ENCODE measurements at regions not wholly inside any gene's neighbourhood (a gene's known extent, or its start where the extent isn't known, plus 50 kb on each side); places are given as distances from the start of the nearest gene placed in this dataset.

DNA sequence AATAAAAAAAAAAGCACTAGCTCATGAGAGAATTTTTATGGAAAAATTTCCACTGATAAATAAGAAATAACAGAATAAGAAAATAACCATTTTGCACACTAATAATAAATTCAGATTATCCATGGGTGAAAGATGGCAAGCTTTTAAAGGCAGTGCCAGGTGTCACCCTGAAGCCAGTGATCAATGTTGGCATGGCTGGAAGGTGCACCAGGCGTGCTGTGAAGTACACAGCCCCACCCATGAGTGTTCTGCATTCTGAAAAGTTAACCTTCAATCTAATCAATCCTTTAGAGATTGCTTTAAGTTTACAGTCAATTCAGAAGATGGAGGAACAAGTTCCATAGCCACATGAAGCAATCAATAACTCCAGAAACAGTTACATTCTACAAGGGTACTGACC is 284.4 kb downstream of the C6orf118 start (continued):
- TF ChIP-seq, protein P1, sequence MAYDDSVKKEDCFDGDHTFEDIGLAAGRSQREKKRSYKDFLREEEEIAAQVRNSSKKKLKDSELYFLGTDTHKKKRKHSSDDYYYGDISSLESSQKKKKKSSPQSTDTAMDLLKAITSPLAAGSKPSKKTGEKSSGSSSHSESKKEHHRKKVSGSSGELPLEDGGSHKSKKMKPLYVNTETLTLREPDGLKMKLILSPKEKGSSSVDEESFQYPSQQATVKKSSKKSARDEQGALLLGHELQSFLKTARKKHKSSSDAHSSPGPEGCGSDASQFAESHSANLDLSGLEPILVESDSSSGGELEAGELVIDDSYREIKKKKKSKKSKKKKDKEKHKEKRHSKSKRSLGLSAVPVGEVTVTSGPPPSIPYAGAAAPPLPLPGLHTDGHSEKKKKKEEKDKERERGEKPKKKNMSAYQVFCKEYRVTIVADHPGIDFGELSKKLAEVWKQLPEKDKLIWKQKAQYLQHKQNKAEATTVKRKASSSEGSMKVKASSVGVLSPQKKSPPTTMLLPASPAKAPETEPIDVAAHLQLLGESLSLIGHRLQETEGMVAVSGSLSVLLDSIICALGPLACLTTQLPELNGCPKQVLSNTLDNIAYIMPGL (CRISPR knock-in tag; IDR thresholded peaks at IDR 0.05): no peak
- TF ChIP-seq ZNF184 (CRISPR knock-in tag; IDR thresholded peaks at IDR 0.05): no peak
- TF ChIP-seq NUFIP1 (IDR thresholded peaks at IDR 0.05; ENCODE audit: partially characterized antibody): no peak
- TF ChIP-seq HDGF (IDR thresholded peaks at IDR 0.05): no peak
- TF ChIP-seq, protein P2, sequence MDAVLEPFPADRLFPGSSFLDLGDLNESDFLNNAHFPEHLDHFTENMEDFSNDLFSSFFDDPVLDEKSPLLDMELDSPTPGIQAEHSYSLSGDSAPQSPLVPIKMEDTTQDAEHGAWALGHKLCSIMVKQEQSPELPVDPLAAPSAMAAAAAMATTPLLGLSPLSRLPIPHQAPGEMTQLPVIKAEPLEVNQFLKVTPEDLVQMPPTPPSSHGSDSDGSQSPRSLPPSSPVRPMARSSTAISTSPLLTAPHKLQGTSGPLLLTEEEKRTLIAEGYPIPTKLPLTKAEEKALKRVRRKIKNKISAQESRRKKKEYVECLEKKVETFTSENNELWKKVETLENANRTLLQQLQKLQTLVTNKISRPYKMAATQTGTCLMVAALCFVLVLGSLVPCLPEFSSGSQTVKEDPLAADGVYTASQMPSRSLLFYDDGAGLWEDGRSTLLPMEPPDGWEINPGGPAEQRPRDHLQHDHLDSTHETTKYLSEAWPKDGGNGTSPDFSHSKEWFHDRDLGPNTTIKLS (IDR thresholded peaks at IDR 0.05; ENCODE audit: borderline replicate concordance, low read depth): no peak
- no peak for TF ChIP-seq HNRNPUL1 (IDR thresholded peaks at IDR 0.05; ENCODE audit: low read length)
- TF ChIP-seq BHLHE40 (IDR thresholded peaks at IDR 0.05; ENCODE audit: low read length): no peak

- Histone ChIP-seq H3K4me1 (replicated peaks in 1 of 2; ENCODE audit: control insufficient read depth in 2 of 2, insufficient read depth in 2 of 2, low read length in 2 of 2) (no peaks in the 10 kb centered on the region), H3K9me3 (replicated peaks; ENCODE audit: control insufficient read depth, insufficient read depth, low read depth, low read length) (no peaks in the 10 kb centered on the region), H3K27ac (ENCODE audit: extremely low read depth, low read depth, low read length) (no peak overlapping the region), H3K4me3 (no peak overlapping the region), H3K9ac (ENCODE audit: insufficient read depth in 1 of 2, low read depth in 2 of 2, low read length in 2 of 2) (no peak overlapping the region), H3K9me1 (ENCODE audit: control insufficient read depth, insufficient read depth, low read length) (no peaks in the 10 kb centered on the region), H3K79me2 (ENCODE audit: control insufficient read depth, insufficient read depth, low read length) (no peaks in the 10 kb centered on the region), H3K4me2 (ENCODE audit: insufficient read depth, low read length) (no peak overlapping the region), H4K20me1 (replicated peaks; ENCODE audit: control insufficient read depth, insufficient read depth, low read length) (no peaks in the 10 kb centered on the region), H3K36me3 (ENCODE audit: control insufficient read depth, insufficient read depth, low read length) (no peaks in the 10 kb centered on the region), H2AFZ (ENCODE audit: low read depth, low read length) (no peak overlapping the region), H3K27me3 (ENCODE audit: control insufficient read depth in 2 of 2, insufficient read depth in 2 of 2, low read length in 2 of 2) (no peaks in the 10 kb centered on the region)
- WGBS (ENCODE audit: insufficient coverage, low coverage, missing lambda C conversion rate): 0% methylated on average over 2 of the region's 2 CpGs
- DNase-seq (ENCODE audit: extremely low read depth in 1 of 4, low spot score in 3 of 4) (no peak), FAIRE-seq (no peak), ATAC-seq (no peak)
- ChIA-PET POLR2A (no interaction called here), CTCF (ENCODE audit: low intra/inter-chr PET ratio) (no interaction called here)
- in situ Hi-C loops (cut with MboI) (no loop called here), intact Hi-C loops (cut with micrococcal nuclease) (no loop called here)
- no TSS peak for BruUV-seq (replicated peaks)
- TF ChIP-seq ZNF232 (CRISPR knock-in tag; IDR thresholded peaks at IDR 0.05) (no peak), BRD9 (IDR thresholded peaks at IDR 0.05; ENCODE audit: low read depth, partially characterized antibody) (no peak), HDGF (IDR thresholded peaks at IDR 0.05) (no peak), JUN (IDR thresholded peaks at IDR 0.05; ENCODE audit: borderline replicate concordance, low read depth, low read length) (no peak), JUN (CRISPR knock-in tag; IDR thresholded peaks at IDR 0.05; ENCODE audit: borderline replicate concordance) (no peak), POLR2AphosphoS2 (IDR thresholded peaks at IDR 0.05; ENCODE audit: low read length) (no peak), E2F5 (CRISPR knock-in tag; IDR thresholded peaks at IDR 0.05) (no peak), E2F4 (CRISPR knock-in tag; IDR thresholded peaks at IDR 0.05; ENCODE audit: low read depth) (no peak), ZNF174 (CRISPR knock-in tag; IDR thresholded peaks at IDR 0.05) (no peak)
- TF ChIP-seq, protein P3, sequence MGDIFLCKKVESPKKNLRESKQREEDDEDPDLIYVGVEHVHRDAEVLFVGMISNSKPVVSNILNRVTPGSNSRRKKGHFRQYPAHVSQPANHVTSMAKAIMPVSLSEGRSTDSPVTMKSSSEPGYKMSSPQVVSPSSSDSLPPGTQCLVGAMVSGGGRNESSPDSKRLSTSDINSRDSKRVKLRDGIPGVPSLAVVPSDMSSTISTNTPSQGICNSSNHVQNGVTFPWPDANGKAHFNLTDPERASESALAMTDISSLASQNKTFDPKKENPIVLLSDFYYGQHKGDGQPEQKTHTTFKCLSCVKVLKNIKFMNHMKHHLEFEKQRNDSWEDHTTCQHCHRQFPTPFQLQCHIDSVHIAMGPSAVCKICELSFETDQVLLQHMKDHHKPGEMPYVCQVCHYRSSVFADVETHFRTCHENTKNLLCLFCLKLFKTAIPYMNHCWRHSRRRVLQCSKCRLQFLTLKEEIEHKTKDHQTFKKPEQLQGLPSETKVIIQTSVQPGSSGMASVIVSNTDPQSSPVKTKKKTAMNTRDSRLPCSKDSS (IDR thresholded peaks at IDR 0.05; ENCODE audit: low read depth, partially characterized antibody): no peak
These were observed 289.7 kb downstream of the C6orf118 start for GRCh38 chr6:165019681-165020080.

Measured in K562 (cell line).